ENCODE measurements at regions not wholly inside any gene's neighbourhood (a gene's known extent, or its start where the extent isn't known, plus 50 kb on each side); places are given as distances from the start of the nearest gene placed in this dataset.
A peak's percentile ranks its signal among the peaks of the same experiment; 100 is the strongest.

DNA sequence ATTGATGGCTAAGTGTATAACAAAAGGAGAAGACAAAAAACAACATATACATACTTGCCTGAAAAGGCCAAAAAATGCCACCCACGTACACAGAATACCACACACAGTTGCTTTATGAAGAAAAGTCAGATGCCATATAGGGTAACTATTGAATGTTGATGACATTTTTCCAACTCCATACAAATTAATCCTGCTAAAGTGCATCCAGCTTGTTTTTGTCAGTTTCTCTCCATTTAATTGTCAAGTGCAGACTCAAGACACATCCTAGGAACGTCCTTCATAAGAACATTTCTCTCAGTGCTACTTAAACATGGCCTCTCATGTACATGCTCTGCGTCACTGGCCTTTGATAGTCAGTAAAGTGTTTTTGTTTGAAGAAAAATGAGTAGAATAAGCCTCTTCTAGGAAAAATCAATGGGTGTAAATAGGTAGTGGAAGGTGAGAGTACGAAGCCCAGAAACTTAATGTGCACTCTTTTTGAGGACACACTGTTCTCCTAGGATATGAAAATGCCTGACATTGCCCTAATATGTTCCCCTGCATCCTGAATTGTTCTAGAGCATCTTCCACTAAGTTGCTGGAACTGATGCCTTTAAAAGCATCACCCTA, 267.4 kb upstream of the ATP11B start:
- no peak overlapping the region for H3K4me2 ChIP-seq (ENCODE audit: low read length)
- TF ChIP-seq, protein P1, sequence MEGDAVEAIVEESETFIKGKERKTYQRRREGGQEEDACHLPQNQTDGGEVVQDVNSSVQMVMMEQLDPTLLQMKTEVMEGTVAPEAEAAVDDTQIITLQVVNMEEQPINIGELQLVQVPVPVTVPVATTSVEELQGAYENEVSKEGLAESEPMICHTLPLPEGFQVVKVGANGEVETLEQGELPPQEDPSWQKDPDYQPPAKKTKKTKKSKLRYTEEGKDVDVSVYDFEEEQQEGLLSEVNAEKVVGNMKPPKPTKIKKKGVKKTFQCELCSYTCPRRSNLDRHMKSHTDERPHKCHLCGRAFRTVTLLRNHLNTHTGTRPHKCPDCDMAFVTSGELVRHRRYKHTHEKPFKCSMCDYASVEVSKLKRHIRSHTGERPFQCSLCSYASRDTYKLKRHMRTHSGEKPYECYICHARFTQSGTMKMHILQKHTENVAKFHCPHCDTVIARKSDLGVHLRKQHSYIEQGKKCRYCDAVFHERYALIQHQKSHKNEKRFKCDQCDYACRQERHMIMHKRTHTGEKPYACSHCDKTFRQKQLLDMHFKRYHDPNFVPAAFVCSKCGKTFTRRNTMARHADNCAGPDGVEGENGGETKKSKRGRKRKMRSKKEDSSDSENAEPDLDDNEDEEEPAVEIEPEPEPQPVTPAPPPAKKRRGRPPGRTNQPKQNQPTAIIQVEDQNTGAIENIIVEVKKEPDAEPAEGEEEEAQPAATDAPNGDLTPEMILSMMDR (conservative IDR thresholded peaks at IDR 0.05; ENCODE audit: low read length): no peak
- TF ChIP-seq EZH2phosphoT487 (IDR thresholded peaks at IDR 0.05; ENCODE audit: borderline replicate concordance, low read depth, low read length): no peak
- ChIA-PET POLR2A (interaction anchor here (0.6 to 1.5 kb wide), 3 partner anchors 9 to 26 kb away, joined by 3 to 4 read pairs (median 3); no protein-coding TSS in a partner anchor), CTCF (ENCODE audit: unreplicated experiment) (no interaction called here)
- H3K27ac ChIP-seq (ENCODE audit: low read depth, low read length, poor library complexity, severe bottlenecking): no peak overlapping the region
- BruUV-seq (replicated peaks): no TSS peak
- DNase-seq (ENCODE audit: low spot score): no peak
- no peaks in the 10 kb centered on the region for H3K36me3 ChIP-seq (ENCODE audit: insufficient read depth, low read length)
- H3K9me3 ChIP-seq (ENCODE audit: low read length): no peaks in the 10 kb centered on the region
- H3K9me2 ChIP-seq (ENCODE audit: insufficient read depth, low read length): no peaks in the 10 kb centered on the region
- H2AFZ ChIP-seq (ENCODE audit: low read length): 0 out of 2 replicates have a peak overlapping the region, but pooled peaks have one; percentile 12
- no peak overlapping the region for H3K4me3 ChIP-seq (ENCODE audit: low read depth, low read length, poor library complexity, severe bottlenecking)
- H4K20me1 ChIP-seq (ENCODE audit: insufficient read depth, low read length): no peaks in the 10 kb centered on the region
- intact Hi-C loops (cut with micrococcal nuclease; ENCODE audit: unreplicated experiment): no loop called here
- no peaks in the 10 kb centered on the region for H3K79me2 ChIP-seq (ENCODE audit: insufficient read depth, low read depth, low read length)
- H3K4me1 ChIP-seq (ENCODE audit: insufficient read depth, low read length, poor library complexity, severe bottlenecking): peaks cover 24% of the 10 kb centered on the region

DNA sequence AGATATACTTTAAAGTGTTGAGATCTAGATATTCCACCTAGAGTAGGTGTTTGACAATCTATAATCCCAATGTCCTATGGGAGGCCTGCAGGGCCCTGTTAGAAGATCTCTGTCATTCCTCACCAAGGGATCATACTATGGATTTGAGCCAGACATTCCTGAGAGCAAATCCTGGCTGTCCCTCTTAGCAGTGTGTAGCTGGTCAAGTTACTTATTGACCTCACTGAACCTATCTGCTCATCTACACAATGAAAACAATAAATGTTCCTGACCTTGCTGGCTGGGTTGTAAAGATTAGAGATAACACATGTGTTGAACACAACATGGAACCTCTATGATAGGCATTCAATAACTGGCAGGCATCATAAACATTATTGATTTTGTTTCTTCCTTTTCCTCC, 265.6 kb upstream of the ATP11B start:
- POLR2A ChIA-PET: interaction anchor here (0.6 kb wide), 1 partner anchor 21 kb away, joined by 3 read pairs; no protein-coding TSS in a partner anchor
- no TSS peak for BruUV-seq (replicated peaks)
- TF ChIP-seq, protein P1 (conservative IDR thresholded peaks at IDR 0.05; ENCODE audit: low read length): no peak
- no peak for TF ChIP-seq EZH2phosphoT487 (IDR thresholded peaks at IDR 0.05; ENCODE audit: borderline replicate concordance, low read depth, low read length)
- Histone ChIP-seq H3K4me3 (ENCODE audit: low read depth, low read length, poor library complexity, severe bottlenecking) (no peak overlapping the region), H2AFZ (ENCODE audit: low read length) (no peak overlapping the region), H3K9me2 (ENCODE audit: insufficient read depth, low read length) (no peaks in the 10 kb centered on the region), H3K36me3 (ENCODE audit: insufficient read depth, low read length) (no peaks in the 10 kb centered on the region), H4K20me1 (ENCODE audit: insufficient read depth, low read length) (no peaks in the 10 kb centered on the region), H3K27ac (ENCODE audit: low read depth, low read length, poor library complexity, severe bottlenecking) (no peak overlapping the region), H3K4me2 (ENCODE audit: low read length) (no peak overlapping the region), H3K4me1 (ENCODE audit: insufficient read depth, low read length, poor library complexity, severe bottlenecking) (peaks cover 15% of the 10 kb centered on the region), H3K9me3 (ENCODE audit: low read length) (no peaks in the 10 kb centered on the region), H3K79me2 (ENCODE audit: insufficient read depth, low read depth, low read length) (no peaks in the 10 kb centered on the region)
- intact Hi-C loops (cut with micrococcal nuclease; ENCODE audit: unreplicated experiment): no loop called here
- no peak for DNase-seq (ENCODE audit: low spot score)
- CTCF ChIA-PET (ENCODE audit: unreplicated experiment): no interaction called here

DNA sequence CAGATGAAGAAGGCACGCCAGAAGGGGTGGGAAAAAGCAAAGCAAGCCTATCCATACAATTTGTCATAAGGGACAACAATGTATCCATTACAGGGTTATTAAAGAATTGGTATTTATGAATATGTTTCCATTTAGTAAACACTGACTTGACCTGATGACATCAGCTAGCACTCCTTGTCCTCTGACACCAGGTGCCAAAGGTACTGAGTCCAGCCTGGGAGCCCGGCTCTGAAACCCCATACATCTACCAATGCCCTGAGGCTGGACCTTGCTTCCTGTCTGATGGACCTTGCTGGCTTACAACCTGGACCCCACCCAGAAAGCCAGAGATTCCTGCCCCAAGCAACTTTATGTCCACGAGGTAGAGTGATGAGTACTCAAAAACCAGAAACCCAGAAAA, 263.0 kb upstream of the ATP11B start:
- POLR2A ChIA-PET: no interaction called here
- H2AFZ ChIP-seq (ENCODE audit: low read length): peak overlapping the region; percentile 14; the same call in 1 of the 2 replicates
- no peak overlapping the region for H3K27ac ChIP-seq (ENCODE audit: low read depth, low read length, poor library complexity, severe bottlenecking)
- intact Hi-C loops (cut with micrococcal nuclease; ENCODE audit: unreplicated experiment): loop anchor here (5.0 kb wide), 1 partner anchor 1213 kb away; no protein-coding TSS in a partner anchor
- H3K4me3 ChIP-seq (ENCODE audit: low read depth, low read length, poor library complexity, severe bottlenecking): no peak overlapping the region
- H3K4me2 ChIP-seq (ENCODE audit: low read length): no peak overlapping the region
- no peaks in the 10 kb centered on the region for H3K36me3 ChIP-seq (ENCODE audit: insufficient read depth, low read length)
- H3K4me1 ChIP-seq (ENCODE audit: insufficient read depth, low read length, poor library complexity, severe bottlenecking): peaks cover 9% of the 10 kb centered on the region
- no peak for TF ChIP-seq EZH2phosphoT487 (IDR thresholded peaks at IDR 0.05; ENCODE audit: borderline replicate concordance, low read depth, low read length)
- TF ChIP-seq, protein P1 (conservative IDR thresholded peaks at IDR 0.05; ENCODE audit: low read length): no peak
- H4K20me1 ChIP-seq (ENCODE audit: insufficient read depth, low read length): no peaks in the 10 kb centered on the region
- no TSS peak for BruUV-seq (replicated peaks)
- no peaks in the 10 kb centered on the region for H3K9me2 ChIP-seq (ENCODE audit: insufficient read depth, low read length)
- no peaks in the 10 kb centered on the region for H3K79me2 ChIP-seq (ENCODE audit: insufficient read depth, low read depth, low read length)
- no peaks in the 10 kb centered on the region for H3K9me3 ChIP-seq (ENCODE audit: low read length)
- CTCF ChIA-PET (ENCODE audit: unreplicated experiment): no interaction called here
- DNase-seq (ENCODE audit: low spot score): no peak
